ENCODE measurements at regions not wholly inside any gene's neighbourhood (a gene's known extent, or its start where the extent isn't known, plus 50 kb on each side); places are given as distances from the start of the nearest gene placed in this dataset.
"Not testable (repeated sequence)": the region's sequence is repeated elsewhere in the genome, so short reads cannot be mapped to it uniquely, and the experiment has no call there.

DNA sequence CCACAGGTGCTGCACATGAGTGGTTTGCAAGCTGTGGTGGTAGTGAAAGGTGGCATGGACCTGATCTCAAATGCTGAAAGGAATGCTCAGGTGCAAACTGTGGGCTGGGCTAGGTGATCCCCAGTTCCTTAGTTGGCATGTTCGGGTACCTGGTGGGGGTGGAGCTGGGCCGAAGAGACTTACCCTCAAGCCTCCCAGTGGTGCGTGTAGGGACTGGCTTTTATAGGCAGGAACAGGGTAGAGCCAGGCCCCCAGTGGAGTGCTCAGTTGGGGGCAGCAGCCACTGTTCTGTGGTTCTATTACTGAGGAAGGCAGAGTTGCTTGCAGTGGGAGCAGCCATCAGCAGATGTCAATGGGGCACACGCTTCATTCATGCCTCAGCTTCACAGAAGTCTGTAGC, 399.8 kb downstream of the HTR1B start:
- no peak for DNase-seq

- DNase-seq: no peak
These were observed 407.6 kb downstream of the HTR1B start for GRCh38 chr6:77055711-77056110.

- DNase-seq: no peak
These were observed 422.6 kb downstream of the HTR1B start for GRCh38 chr6:77040568-77041195.

- DNase-seq: no peak
These were observed 424.5 kb downstream of the HTR1B start for GRCh38 chr6:77038807-77039206.

DNA sequence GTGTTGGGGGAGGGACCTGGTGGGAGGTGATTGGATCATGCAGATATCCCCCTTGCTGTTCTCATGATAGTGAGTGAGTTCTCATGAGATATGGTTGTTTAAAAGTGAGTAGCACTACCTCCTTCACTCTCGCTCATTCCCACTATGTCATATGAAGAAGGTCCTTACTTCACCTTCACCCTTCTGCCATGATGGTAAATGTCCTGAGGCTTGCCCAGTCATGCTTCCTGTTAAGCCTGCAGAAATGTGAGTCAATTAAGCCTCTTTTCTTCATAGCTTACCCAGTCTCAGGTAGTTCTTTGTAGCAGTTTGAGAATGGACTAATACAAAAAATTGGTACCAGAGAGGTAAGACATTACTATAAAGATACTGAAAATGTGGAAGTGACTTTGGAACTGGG, 425.9 kb downstream of the HTR1B start:
- DNase-seq: no peak

DNA sequence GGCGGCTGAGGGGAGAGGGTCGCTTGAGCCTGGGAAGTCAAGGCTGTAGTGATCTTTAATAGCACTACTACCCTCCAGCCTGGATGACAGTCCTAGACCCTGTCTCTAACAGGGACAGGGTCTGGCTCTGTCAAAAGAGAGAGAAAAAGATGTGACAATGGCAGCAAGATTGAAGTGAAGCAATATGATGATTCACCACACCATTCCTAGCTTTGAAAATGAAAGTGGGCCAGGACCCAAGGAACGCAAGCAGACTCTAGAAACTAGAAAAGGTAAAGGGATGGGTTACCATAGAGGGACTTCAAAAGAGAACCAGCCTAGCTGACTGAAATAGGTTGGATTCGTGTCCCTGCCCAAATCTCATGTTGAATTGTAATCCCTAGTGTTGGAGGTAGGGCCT, 426.9 kb downstream of the HTR1B start:
- DNase-seq: no peak

DNA sequence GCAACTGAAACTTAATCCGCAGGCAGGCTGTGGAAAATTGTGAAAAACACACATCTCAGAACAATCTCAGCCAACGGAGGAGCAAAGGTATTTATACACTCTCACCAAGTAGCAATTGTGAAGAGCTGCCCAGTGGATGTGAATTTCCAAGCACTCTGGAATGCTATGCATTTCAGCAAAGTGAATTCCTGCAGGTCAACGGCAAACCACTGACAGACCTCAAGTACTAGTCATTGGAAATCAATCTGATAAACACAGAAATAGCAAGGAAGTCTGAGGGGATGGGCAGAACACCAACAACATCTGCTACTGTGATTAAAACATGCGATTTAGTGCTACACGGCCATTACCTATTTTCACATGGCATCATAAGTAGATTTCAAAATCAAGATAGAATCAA, 429.1 kb downstream of the HTR1B start:
- DNase-seq: no peak

DNA sequence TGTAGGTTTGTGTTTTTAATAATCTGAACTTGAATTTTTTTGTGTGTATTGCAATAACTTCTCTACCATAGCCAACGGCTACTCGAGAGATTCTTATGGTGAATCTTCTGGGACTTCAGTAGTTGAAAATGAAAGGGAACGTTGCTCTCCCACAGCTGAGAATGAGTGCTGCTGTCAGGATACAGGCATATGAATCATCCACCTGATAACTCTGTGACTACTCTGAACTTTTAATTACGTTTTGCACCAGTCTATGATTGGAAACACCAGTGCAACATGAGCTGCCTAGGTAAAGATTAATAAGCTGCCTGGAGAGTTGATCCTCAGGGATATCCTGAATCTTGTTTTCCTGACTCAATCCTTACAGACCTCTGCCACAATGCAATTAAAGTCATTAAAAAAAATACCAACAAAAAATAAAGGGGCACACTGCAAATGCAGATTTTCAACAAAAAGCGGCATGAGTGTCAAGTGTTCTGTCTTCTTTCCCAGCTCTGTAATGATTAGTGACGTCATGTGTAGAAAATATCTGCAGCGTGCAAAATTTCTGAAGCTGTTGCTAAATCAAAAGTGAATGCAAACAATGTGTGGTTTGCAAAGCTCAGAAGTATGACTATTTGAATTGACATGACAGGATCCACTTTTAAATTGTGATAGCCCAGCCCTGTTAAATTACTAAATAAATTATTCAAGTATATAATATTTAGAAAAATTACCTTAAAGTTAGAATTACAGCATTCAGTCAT, 432.2 kb downstream of the HTR1B start:
- no peak for DNase-seq

DNA sequence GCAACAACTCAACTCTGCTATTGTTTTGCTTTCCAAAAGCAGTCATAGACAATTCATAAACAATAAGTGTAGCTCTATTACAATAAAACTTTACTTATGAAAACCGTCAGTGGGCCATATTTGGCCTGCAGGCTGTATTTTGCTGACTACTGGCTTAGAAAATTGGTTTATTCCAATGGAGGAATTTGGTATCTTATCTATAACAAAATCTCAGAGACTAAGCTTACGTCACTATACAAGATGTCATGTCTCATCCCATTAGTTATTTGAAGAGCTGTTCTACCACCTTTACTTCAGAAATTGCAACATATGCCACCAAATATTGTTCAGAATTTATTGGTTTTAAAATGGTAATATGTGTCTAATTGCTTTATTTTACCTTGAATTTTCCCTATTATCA, 436.9 kb downstream of the HTR1B start:
- no peak for DNase-seq

DNA sequence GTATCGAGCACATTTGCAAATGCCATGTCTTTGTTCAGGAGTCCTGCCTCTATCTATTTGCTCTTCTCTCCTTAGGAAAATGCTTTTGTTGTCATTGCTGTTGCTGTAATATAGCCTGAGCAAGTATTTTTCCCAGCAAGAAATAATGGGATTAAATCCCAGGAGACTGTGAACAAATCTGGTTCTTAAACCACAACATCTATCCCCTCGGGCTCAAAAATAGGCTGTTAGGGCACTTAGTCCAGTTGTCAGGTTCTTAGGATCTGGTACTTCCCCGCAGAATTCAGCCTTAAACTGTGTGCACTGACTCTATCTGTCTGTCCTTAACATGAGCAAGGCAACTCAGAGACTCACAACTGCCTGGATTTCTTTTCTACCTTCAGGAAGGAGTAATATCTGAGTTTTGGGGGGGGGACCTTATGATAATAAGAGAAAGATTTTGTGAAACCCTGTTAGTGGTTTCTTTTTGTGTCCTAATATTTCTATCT, 437.5 kb downstream of the HTR1B start:
- DNase-seq: no peak

DNA sequence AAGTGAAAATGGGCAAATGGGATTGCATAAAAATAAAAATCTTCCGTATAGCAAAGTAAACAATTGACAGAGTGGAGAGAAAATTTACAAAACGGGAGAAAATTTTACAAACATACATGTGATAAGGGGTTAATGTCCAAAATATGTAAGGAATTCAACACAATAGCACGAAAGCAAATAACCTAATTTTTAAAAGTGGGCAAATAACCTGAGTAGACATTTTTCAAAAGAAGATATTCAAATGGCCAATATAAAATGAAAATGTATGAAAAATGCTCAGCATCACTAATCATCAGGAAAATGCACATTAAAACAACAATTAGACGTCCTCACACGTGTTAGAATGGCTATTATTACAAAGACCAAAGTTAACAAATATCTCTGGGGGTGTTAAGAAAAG, 441.5 kb downstream of the HTR1B start:
- DNase-seq: no peak

GRCh38 chr6:77021232-77021631, 442.1 kb downstream of the HTR1B start:
- no peak for DNase-seq

DNA sequence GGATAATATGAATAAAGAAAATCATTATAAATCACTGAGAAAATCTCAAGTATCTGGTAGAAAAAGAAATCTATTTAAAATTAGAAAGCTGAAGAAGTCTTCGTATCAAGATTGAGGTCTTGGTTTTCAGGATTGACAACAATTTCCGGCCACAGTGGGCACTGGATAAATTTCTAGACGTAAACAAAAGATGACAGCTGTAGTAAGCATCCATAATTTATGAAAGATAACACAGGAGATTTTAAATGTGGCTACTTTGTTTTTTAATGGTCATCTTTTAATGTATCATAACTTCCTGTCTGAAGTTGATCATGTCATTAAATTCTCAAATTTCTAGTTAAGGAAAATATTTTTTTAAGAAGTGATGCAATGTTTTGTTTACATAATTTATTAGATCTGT, 444.2 kb downstream of the HTR1B start:
- no peak for DNase-seq

- DNase-seq: no peak
These were observed 445.8 kb downstream of the HTR1B start for GRCh38 chr6:77017537-77017936.

GRCh38 chr6:77015350-77015749, 447.9 kb downstream of the HTR1B start:
- no peak for DNase-seq

GRCh38 chr6:77011929-77012545, 451.3 kb downstream of the HTR1B start:
- DNase-seq: no peak

DNA sequence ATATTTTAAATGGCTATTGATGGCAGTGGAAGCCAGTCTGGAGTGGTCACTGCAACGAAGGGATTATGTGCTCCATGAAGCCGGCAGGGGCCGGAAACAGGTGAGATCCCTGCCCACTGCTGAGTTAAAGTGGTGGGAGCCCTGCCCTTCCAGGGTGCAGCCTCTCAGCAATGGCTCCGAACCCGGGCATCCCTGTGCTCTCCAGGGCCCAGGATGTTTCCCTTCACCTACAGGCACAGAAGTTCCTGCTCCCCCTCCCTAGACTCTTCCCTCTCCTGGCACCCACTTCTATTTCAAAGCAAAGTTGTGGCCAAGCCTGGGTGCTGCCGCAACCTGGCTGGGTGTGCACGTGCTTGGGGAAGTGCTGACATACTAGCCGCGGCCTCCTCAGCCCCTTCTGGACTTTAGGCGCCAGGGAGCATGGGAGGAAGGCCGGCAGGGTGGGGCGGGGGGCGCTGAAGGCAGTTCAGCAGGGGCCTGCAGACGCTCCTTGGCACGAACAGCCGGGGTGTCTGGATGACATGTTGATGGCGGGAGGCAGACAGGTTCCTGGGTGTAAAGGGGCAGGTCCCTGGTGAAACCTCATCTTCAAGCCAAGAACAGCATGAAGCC, 452.3 kb downstream of the HTR1B start:
- no peak for DNase-seq

- DNase-seq: no peak
These were observed 470.7 kb downstream of the HTR1B start for GRCh38 chr6:76992553-76992952.

- no peak for DNase-seq
These were observed 478.7 kb downstream of the HTR1B start for GRCh38 chr6:76984572-76984971.

DNA sequence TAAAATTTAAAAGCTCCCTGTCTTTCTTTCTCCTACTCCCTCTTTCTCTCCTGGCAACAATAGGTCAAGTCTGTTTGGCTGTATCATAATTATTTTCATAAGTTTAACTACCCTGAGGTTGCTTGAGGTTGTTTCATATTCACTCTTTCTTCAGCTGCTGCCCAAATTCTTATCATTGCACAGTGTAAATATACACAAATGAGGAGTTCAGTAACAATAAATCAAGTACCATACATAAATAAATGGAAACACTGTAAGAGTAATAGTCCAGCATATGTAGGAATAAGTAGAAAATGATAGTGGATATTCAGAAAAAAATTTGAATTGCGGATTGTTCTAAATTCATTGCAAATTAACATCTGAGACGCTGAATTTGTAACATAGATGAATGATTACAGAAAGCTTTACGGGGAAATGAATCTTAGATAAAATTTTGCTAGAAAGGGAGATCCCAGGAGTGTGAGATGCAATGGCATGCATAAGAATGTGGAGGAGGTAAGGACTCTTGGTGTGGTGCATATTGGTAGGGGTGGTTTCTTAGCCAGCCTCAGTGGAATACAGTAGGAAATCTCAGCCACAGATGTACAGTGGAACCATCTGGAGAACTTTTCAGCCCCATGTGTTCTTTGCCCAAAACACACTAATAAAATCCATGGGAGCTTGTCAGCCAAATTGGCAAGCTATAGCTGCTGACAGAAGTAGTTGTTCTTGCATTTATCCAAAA, 480.7 kb downstream of the HTR1B start:
- DNase-seq: no peak

DNA sequence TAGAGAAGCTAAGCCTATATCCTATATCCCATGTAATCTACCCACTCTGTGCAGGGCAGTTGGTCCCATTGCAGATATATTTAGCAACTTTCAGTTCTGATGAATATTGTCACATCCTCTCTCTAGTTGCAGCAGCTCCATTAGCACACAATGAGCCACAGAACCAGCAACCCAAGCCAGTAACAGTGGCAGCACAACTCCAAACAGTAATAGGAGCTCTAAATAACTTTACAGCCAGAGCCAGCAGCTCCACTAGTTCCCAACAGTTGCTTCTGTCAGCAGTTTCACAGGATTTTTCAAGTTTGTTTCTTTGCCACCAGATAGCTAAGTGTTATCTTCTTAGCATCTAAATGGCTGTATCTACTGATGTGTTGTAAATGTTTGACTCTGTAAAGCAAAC, 490.8 kb downstream of the HTR1B start:
- DNase-seq: no peak

DNA sequence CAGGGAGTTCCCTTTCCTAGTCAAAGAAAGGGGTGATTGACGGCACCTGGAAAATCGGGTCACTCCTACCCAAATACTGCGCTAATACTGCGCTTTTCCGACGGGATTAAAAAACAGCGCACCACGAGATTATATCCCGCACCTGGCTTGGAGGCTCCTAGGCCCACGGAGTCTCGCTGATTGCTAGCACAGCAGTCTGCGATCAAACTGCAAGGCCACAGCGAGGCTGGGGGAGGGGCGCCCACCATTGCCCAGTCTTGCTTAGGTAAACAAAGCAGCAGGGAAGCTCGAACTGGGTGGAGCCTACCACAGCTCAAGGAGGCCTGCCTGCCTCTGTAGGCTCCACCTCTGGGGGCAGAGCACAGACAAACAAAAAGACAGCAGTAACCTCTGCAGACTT, 504.1 kb downstream of the HTR1B start:
- not testable (repeated sequence) for DNase-seq

Measured in COR-L47 (cell line).